ENCODE measurements at regions not wholly inside any gene's neighbourhood (a gene's known extent, or its start where the extent isn't known, plus 50 kb on each side); places are given as distances from the start of the nearest gene placed in this dataset.

DNA sequence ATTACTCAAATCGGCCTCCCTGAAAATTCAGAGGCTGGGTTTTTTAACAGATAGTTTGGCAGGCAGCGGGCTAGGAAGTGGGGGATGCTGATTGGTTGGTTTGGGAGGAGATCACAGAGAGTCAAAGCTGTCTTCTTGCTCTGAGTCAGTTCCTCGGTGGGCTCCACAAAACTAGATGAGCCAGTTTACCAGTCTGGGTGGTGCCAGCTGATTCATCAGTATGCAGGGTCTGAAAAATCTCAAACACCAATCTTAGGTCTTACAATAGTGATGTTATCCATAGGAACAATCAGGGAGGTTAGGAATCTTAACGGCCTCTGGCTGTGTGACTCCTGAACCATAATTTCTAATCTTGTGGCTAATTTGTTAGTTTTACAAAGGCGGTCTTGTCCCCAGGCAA, 190.7 kb downstream of the C6orf118 start:
- Histone ChIP-seq H3K9ac (ENCODE audit: low read length in 2 of 2) (no peak overlapping the region), H3K4me1 (ENCODE audit: control insufficient read depth, insufficient read depth, low read length) (no peaks in the 10 kb centered on the region), H3K27ac (ENCODE audit: low read length) (no peak overlapping the region), H3K27me3 (ENCODE audit: control insufficient read depth in 1 of 2, insufficient read depth in 2 of 2, low read length in 2 of 2) (no peaks in the 10 kb centered on the region), H3K4me3 (ENCODE audit: low read length in 2 of 2) (no peak overlapping the region), H3K9me3 (ENCODE audit: control insufficient read depth in 2 of 2, low read length in 2 of 2) (no peaks in the 10 kb centered on the region), H3K36me3 (ENCODE audit: control insufficient read depth in 2 of 2, insufficient read depth in 2 of 2, low read length in 2 of 2) (no peaks in the 10 kb centered on the region)

- H3K27me3 ChIP-seq (ENCODE audit: control insufficient read depth in 1 of 2, insufficient read depth in 2 of 2, low read length in 2 of 2) = no peaks in the 10 kb centered on the region
- no peak overlapping the region for H3K4me3 ChIP-seq (ENCODE audit: low read length in 2 of 2)
- no peaks in the 10 kb centered on the region for H3K4me1 ChIP-seq (ENCODE audit: control insufficient read depth, insufficient read depth, low read length)
- no peak overlapping the region for H3K27ac ChIP-seq (ENCODE audit: low read length)
- H3K9ac ChIP-seq (ENCODE audit: low read length in 2 of 2) = no peak overlapping the region
- no peaks in the 10 kb centered on the region for H3K36me3 ChIP-seq (ENCODE audit: control insufficient read depth in 2 of 2, insufficient read depth in 2 of 2, low read length in 2 of 2)
- H3K9me3 ChIP-seq (ENCODE audit: control insufficient read depth in 2 of 2, low read length in 2 of 2) = no peaks in the 10 kb centered on the region
These were observed 191.6 kb downstream of the C6orf118 start for GRCh38 chr6:165117806-165118205.

- Histone ChIP-seq H3K4me3 (ENCODE audit: low read length in 2 of 2) (no peak overlapping the region), H3K9me3 (ENCODE audit: control insufficient read depth in 2 of 2, low read length in 2 of 2) (no peaks in the 10 kb centered on the region), H3K27me3 (ENCODE audit: control insufficient read depth in 1 of 2, insufficient read depth in 2 of 2, low read length in 2 of 2) (no peaks in the 10 kb centered on the region), H3K9ac (ENCODE audit: low read length in 2 of 2) (no peak overlapping the region), H3K4me1 (ENCODE audit: control insufficient read depth, insufficient read depth, low read length) (no peaks in the 10 kb centered on the region), H3K36me3 (ENCODE audit: control insufficient read depth in 2 of 2, insufficient read depth in 2 of 2, low read length in 2 of 2) (no peaks in the 10 kb centered on the region), H3K27ac (ENCODE audit: low read length) (no peak overlapping the region)
These were observed 192.3 kb downstream of the C6orf118 start for GRCh38 chr6:165117121-165117520.

GRCh38 chr6:165110860-165111259, 198.5 kb downstream of the C6orf118 start:
- no peak overlapping the region for H3K4me3 ChIP-seq (ENCODE audit: low read length in 2 of 2)
- H3K36me3 ChIP-seq (ENCODE audit: control insufficient read depth in 2 of 2, insufficient read depth in 2 of 2, low read length in 2 of 2) = no peaks in the 10 kb centered on the region
- H3K9ac ChIP-seq (ENCODE audit: low read length in 2 of 2) = no peak overlapping the region
- no peak overlapping the region for H3K27ac ChIP-seq (ENCODE audit: low read length)
- no peaks in the 10 kb centered on the region for H3K4me1 ChIP-seq (ENCODE audit: control insufficient read depth, insufficient read depth, low read length)
- no peaks in the 10 kb centered on the region for H3K9me3 ChIP-seq (ENCODE audit: control insufficient read depth in 2 of 2, low read length in 2 of 2)
- H3K27me3 ChIP-seq (ENCODE audit: control insufficient read depth in 1 of 2, insufficient read depth in 2 of 2, low read length in 2 of 2) = no peaks in the 10 kb centered on the region

DNA sequence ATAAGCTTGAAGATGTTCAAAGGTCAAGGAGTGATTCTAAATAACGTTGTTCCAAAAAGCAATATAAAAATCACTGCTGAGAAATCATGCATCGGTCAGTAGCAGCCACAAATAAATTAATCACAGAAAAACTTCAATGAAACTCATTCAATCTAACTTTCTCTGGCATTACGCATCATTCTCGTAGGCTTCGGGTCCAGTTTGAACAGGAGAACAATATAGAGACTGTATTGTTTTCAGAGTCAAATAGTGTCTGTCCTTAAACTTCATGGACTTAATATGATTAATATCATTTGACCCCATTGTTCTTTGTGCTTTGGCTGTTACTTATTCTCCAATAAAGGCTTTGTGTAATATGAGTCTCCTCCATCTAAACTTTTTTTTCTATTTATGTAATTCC, 200.4 kb downstream of the C6orf118 start:
- no peak overlapping the region for H3K4me3 ChIP-seq (ENCODE audit: low read length in 2 of 2)
- no peak overlapping the region for H3K9ac ChIP-seq (ENCODE audit: low read length in 2 of 2)
- no peaks in the 10 kb centered on the region for H3K9me3 ChIP-seq (ENCODE audit: control insufficient read depth in 2 of 2, low read length in 2 of 2)
- no peak overlapping the region for H3K27ac ChIP-seq (ENCODE audit: low read length)
- no peaks in the 10 kb centered on the region for H3K4me1 ChIP-seq (ENCODE audit: control insufficient read depth, insufficient read depth, low read length)
- H3K36me3 ChIP-seq (ENCODE audit: control insufficient read depth in 2 of 2, insufficient read depth in 2 of 2, low read length in 2 of 2) = no peaks in the 10 kb centered on the region
- no peaks in the 10 kb centered on the region for H3K27me3 ChIP-seq (ENCODE audit: control insufficient read depth in 1 of 2, insufficient read depth in 2 of 2, low read length in 2 of 2)

GRCh38 chr6:165106261-165106660, 203.1 kb downstream of the C6orf118 start:
- Histone ChIP-seq H3K36me3 (ENCODE audit: control insufficient read depth in 2 of 2, insufficient read depth in 2 of 2, low read length in 2 of 2) (no peaks in the 10 kb centered on the region), H3K9ac (ENCODE audit: low read length in 2 of 2) (no peak overlapping the region), H3K4me1 (ENCODE audit: control insufficient read depth, insufficient read depth, low read length) (no peaks in the 10 kb centered on the region), H3K4me3 (ENCODE audit: low read length in 2 of 2) (no peak overlapping the region), H3K9me3 (ENCODE audit: control insufficient read depth in 2 of 2, low read length in 2 of 2) (no peaks in the 10 kb centered on the region), H3K27me3 (ENCODE audit: control insufficient read depth in 1 of 2, insufficient read depth in 2 of 2, low read length in 2 of 2) (no peaks in the 10 kb centered on the region), H3K27ac (ENCODE audit: low read length) (no peak overlapping the region)

- Histone ChIP-seq H3K36me3 (ENCODE audit: control insufficient read depth in 2 of 2, insufficient read depth in 2 of 2, low read length in 2 of 2) (no peaks in the 10 kb centered on the region), H3K4me1 (ENCODE audit: control insufficient read depth, insufficient read depth, low read length) (no peaks in the 10 kb centered on the region), H3K9ac (ENCODE audit: low read length in 2 of 2) (no peak overlapping the region), H3K9me3 (ENCODE audit: control insufficient read depth in 2 of 2, low read length in 2 of 2) (peaks cover 3 to 15% of the 10 kb centered on the region in 2 donors), H3K27ac (ENCODE audit: low read length) (no peak overlapping the region), H3K27me3 (ENCODE audit: control insufficient read depth in 1 of 2, insufficient read depth in 2 of 2, low read length in 2 of 2) (no peaks in the 10 kb centered on the region), H3K4me3 (ENCODE audit: low read length in 2 of 2) (no peak overlapping the region)
These were observed 211.2 kb downstream of the C6orf118 start for GRCh38 chr6:165098165-165098564.

- H3K36me3 ChIP-seq (ENCODE audit: control insufficient read depth in 2 of 2, insufficient read depth in 2 of 2, low read length in 2 of 2) = no peaks in the 10 kb centered on the region
- H3K9ac ChIP-seq (ENCODE audit: low read length in 2 of 2) = no peak overlapping the region
- no peak overlapping the region for H3K4me3 ChIP-seq (ENCODE audit: low read length in 2 of 2)
- H3K27ac ChIP-seq (ENCODE audit: low read length) = no peak overlapping the region
- H3K9me3 ChIP-seq (ENCODE audit: control insufficient read depth in 2 of 2, low read length in 2 of 2) = peaks cover 3 to 15% of the 10 kb centered on the region in 2 donors
- H3K27me3 ChIP-seq (ENCODE audit: control insufficient read depth in 1 of 2, insufficient read depth in 2 of 2, low read length in 2 of 2) = no peaks in the 10 kb centered on the region
- H3K4me1 ChIP-seq (ENCODE audit: control insufficient read depth, insufficient read depth, low read length) = no peaks in the 10 kb centered on the region
These were observed 212.5 kb downstream of the C6orf118 start for GRCh38 chr6:165096868-165097267.

GRCh38 chr6:165096209-165096608, 213.2 kb downstream of the C6orf118 start:
- H3K4me3 ChIP-seq (ENCODE audit: low read length in 2 of 2) = no peak overlapping the region

DNA sequence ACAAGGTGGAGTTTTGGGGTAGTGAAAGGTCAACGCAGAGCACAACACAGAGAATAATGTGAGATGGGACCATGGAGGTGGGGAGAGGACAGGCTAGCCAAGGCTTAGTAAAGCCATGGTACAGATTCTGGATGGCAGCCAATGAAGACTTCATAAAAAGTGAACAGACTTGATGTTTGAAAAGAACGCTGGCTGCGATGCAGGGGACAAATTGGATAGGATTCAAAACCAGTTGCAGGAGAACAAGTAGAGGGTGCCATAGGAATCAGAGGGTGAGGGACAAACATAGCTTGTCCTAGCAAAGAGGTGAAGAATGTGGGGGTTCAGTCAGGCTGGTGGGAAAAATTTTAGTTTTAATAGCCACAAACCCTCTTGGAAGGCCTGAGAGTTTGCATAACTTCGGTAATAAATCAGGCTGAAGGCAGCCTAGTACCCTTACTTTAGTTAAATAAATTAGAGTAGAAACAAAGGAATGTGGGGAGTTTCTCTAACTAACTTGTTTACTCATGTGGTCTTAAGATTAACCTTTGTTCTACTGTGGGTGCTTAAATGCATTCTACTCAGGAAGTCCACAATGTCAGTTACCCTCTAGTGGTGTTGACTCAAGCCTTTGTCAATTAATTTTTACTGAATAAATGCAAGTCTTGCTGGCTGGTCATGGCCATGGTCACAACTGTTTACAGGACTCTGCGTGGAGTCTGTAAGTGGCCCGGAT, 216.4 kb downstream of the C6orf118 start:
- Histone ChIP-seq H3K9ac (ENCODE audit: low read length in 2 of 2) (no peak overlapping the region), H3K9me3 (ENCODE audit: control insufficient read depth in 2 of 2, low read length in 2 of 2) (peaks cover 0 to 4% of the 10 kb centered on the region in 2 donors), H3K27ac (ENCODE audit: low read length) (no peak overlapping the region), H3K4me1 (ENCODE audit: control insufficient read depth, insufficient read depth, low read length) (no peaks in the 10 kb centered on the region), H3K4me3 (ENCODE audit: low read length in 2 of 2) (no peak overlapping the region), H3K27me3 (ENCODE audit: control insufficient read depth in 1 of 2, insufficient read depth in 2 of 2, low read length in 2 of 2) (no peaks in the 10 kb centered on the region), H3K36me3 (ENCODE audit: control insufficient read depth in 2 of 2, insufficient read depth in 2 of 2, low read length in 2 of 2) (no peaks in the 10 kb centered on the region)

More at GRCh38 chr6:165096209-165096608, 213.2 kb downstream of the C6orf118 start:
- Histone ChIP-seq H3K4me1 (ENCODE audit: control insufficient read depth, insufficient read depth, low read length) (no peaks in the 10 kb centered on the region), H3K36me3 (ENCODE audit: control insufficient read depth in 2 of 2, insufficient read depth in 2 of 2, low read length in 2 of 2) (no peaks in the 10 kb centered on the region), H3K9me3 (ENCODE audit: control insufficient read depth in 2 of 2, low read length in 2 of 2) (peaks cover 3 to 15% of the 10 kb centered on the region in 2 donors), H3K9ac (ENCODE audit: low read length in 2 of 2) (no peak overlapping the region), H3K27me3 (ENCODE audit: control insufficient read depth in 1 of 2, insufficient read depth in 2 of 2, low read length in 2 of 2) (no peaks in the 10 kb centered on the region), H3K27ac (ENCODE audit: low read length) (no peak overlapping the region)

GRCh38 chr6:165091121-165091785, 218.2 kb downstream of the C6orf118 start:
- Histone ChIP-seq H3K4me1 (ENCODE audit: control insufficient read depth, insufficient read depth, low read length) (no peaks in the 10 kb centered on the region), H3K4me3 (ENCODE audit: low read length in 2 of 2) (no peak overlapping the region), H3K27ac (ENCODE audit: low read length) (no peak overlapping the region)

More at GRCh38 chr6:165091121-165091785, 218.2 kb downstream of the C6orf118 start:
- no peaks in the 10 kb centered on the region for H3K36me3 ChIP-seq (ENCODE audit: control insufficient read depth in 2 of 2, insufficient read depth in 2 of 2, low read length in 2 of 2)
- no peaks in the 10 kb centered on the region for H3K27me3 ChIP-seq (ENCODE audit: control insufficient read depth in 1 of 2, insufficient read depth in 2 of 2, low read length in 2 of 2)
- H3K9me3 ChIP-seq (ENCODE audit: control insufficient read depth in 2 of 2, low read length in 2 of 2) = no peaks in the 10 kb centered on the region
- H3K9ac ChIP-seq (ENCODE audit: low read length in 2 of 2) = no peak overlapping the region

Measured in stomach smooth muscle (tissue), 2 donors.